ENCODE measurements at regions not wholly inside any gene's neighbourhood (a gene's known extent, or its start where the extent isn't known, plus 50 kb on each side); places are given as distances from the start of the nearest gene placed in this dataset.

- no peak overlapping the region for H3K4me3 ChIP-seq
- H3K36me3 ChIP-seq (ENCODE audit: insufficient read depth, low read length) = no peaks in the 10 kb centered on the region
- no peak for DNase-seq (ENCODE audit: low read depth, low spot score)
- H3K9me3 ChIP-seq (ENCODE audit: low read depth, low read length) = no peaks in the 10 kb centered on the region
- H3K27ac ChIP-seq = no peak overlapping the region
- TF ChIP-seq POLR2AphosphoS5 (IDR thresholded peaks at IDR 0.05; ENCODE audit: borderline replicate concordance, low read depth, low read length) = no peak
- no peak for TF ChIP-seq EZH2 (IDR thresholded peaks at IDR 0.05)
- TF ChIP-seq FOXP2 (optimal IDR thresholded peaks at IDR 0.05; ENCODE audit: control extremely low read depth, extremely low read length, insufficient read depth) = no peak
- no peak overlapping the region for H3K9ac ChIP-seq (ENCODE audit: insufficient read length)
Observed at GRCh38 chr2:176466918-176467452, 197.7 kb downstream of the MTX2 start.

- Histone ChIP-seq H3K9ac (ENCODE audit: insufficient read length) (no peak overlapping the region), H3K36me3 (ENCODE audit: insufficient read depth, low read length) (no peaks in the 10 kb centered on the region), H3K27ac (no peak overlapping the region), H3K9me3 (ENCODE audit: low read depth, low read length) (no peaks in the 10 kb centered on the region), H3K4me3 (no peak overlapping the region)
- no peak for TF ChIP-seq POLR2AphosphoS5 (IDR thresholded peaks at IDR 0.05; ENCODE audit: borderline replicate concordance, low read depth, low read length)
- no peak for DNase-seq (ENCODE audit: low read depth, low spot score)
Observed at GRCh38 chr2:176467595-176467994, 198.4 kb downstream of the MTX2 start.

DNA sequence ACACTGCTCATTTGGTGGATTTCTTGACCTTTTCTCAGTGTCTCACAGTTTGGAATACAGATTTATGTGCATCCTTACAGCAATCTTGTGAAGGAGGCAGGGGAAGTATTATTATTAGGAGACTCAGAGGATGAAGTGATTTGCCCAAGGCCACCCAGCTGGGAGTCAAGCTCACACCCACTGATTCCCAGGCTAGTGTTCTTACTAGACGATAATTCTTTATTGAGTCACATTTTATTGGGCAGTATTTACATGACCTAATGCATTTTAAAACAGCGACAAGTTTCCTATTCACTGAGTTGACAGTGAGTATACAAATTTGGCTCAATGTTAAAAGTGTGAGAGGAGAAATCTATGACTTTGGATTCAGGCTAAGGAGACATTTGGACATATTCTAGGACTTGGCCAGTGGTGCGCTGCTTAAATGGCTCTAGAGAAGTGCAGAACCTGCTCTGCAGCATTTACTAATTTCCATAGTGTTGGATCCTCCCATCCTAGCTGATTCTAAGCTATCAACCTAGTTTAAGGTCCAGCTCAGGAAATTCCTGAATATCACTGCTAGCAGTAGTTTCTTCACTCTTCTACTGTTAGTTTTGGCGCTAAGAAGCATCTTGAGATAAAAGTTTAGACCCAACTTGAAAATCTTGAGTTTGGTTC is 199.3 kb downstream of the MTX2 start:
- no peak overlapping the region for H3K27ac ChIP-seq
- no peak overlapping the region for H3K4me3 ChIP-seq
- no peak overlapping the region for H3K9ac ChIP-seq (ENCODE audit: insufficient read length)
- no peak for DNase-seq (ENCODE audit: low read depth, low spot score)
- TF ChIP-seq EZH2 (IDR thresholded peaks at IDR 0.05) = no peak
- no peak for TF ChIP-seq FOXP2 (optimal IDR thresholded peaks at IDR 0.05; ENCODE audit: control extremely low read depth, extremely low read length, insufficient read depth)
- TF ChIP-seq POLR2AphosphoS5 (IDR thresholded peaks at IDR 0.05; ENCODE audit: borderline replicate concordance, low read depth, low read length) = no peak
- H3K9me3 ChIP-seq (ENCODE audit: low read depth, low read length) = no peaks in the 10 kb centered on the region
- H3K36me3 ChIP-seq (ENCODE audit: insufficient read depth, low read length) = no peaks in the 10 kb centered on the region

- DNase-seq (ENCODE audit: low read depth, low spot score) = no peak
- no peak overlapping the region for H3K27ac ChIP-seq
- H3K36me3 ChIP-seq (ENCODE audit: insufficient read depth, low read length) = no peaks in the 10 kb centered on the region
- no peak overlapping the region for H3K4me3 ChIP-seq
- no peak overlapping the region for H3K9ac ChIP-seq (ENCODE audit: insufficient read length)
- no peak for TF ChIP-seq FOXP2 (optimal IDR thresholded peaks at IDR 0.05; ENCODE audit: control extremely low read depth, extremely low read length, insufficient read depth)
- TF ChIP-seq POLR2AphosphoS5 (IDR thresholded peaks at IDR 0.05; ENCODE audit: borderline replicate concordance, low read depth, low read length) = no peak
- no peak for TF ChIP-seq EZH2 (IDR thresholded peaks at IDR 0.05)
- H3K9me3 ChIP-seq (ENCODE audit: low read depth, low read length) = no peaks in the 10 kb centered on the region
Observed at GRCh38 chr2:176470713-176471112, 201.5 kb downstream of the MTX2 start.

DNA sequence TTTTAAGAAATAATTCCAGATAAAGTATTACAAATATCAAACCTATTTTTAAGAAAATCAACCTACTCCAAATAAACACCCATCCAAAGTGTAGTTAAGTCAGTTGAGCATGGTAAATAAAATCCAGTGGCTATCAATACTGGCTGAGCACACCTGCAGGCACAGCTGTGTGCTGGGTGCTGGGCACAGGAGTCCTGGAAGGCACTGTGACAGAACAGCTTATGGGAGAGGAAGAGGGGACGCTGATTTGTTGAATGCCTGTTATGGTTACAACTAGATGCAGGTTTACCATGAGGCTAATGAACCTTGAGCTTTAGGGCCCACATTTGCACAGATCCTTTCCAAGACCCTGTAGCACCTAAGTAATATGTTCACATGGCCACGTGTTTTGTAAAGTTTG is 202.7 kb downstream of the MTX2 start:
- no peak for DNase-seq (ENCODE audit: low read depth, low spot score)
- Histone ChIP-seq H3K4me3 (no peak overlapping the region), H3K9ac (ENCODE audit: insufficient read length) (no peak overlapping the region), H3K36me3 (ENCODE audit: insufficient read depth, low read length) (no peaks in the 10 kb centered on the region), H3K9me3 (ENCODE audit: low read depth, low read length) (no peaks in the 10 kb centered on the region), H3K27ac (no peak overlapping the region)
- TF ChIP-seq POLR2AphosphoS5 (IDR thresholded peaks at IDR 0.05; ENCODE audit: borderline replicate concordance, low read depth, low read length) = no peak
- no peak for TF ChIP-seq EZH2 (IDR thresholded peaks at IDR 0.05)
- no peak for TF ChIP-seq FOXP2 (optimal IDR thresholded peaks at IDR 0.05; ENCODE audit: control extremely low read depth, extremely low read length, insufficient read depth)

GRCh38 chr2:176473177-176473576 is 203.9 kb downstream of the MTX2 start:
- TF ChIP-seq EZH2 (IDR thresholded peaks at IDR 0.05) (no peak), POLR2AphosphoS5 (IDR thresholded peaks at IDR 0.05; ENCODE audit: borderline replicate concordance, low read depth, low read length) (no peak), FOXP2 (optimal IDR thresholded peaks at IDR 0.05; ENCODE audit: control extremely low read depth, extremely low read length, insufficient read depth) (no peak)
- H3K36me3 ChIP-seq (ENCODE audit: insufficient read depth, low read length) = no peaks in the 10 kb centered on the region
- DNase-seq (ENCODE audit: low read depth, low spot score) = no peak
- H3K9ac ChIP-seq (ENCODE audit: insufficient read length) = no peak overlapping the region
- no peaks in the 10 kb centered on the region for H3K9me3 ChIP-seq (ENCODE audit: low read depth, low read length)
- no peak overlapping the region for H3K4me3 ChIP-seq
- H3K27ac ChIP-seq = no peak overlapping the region

GRCh38 chr2:176473851-176474250 is 204.6 kb downstream of the MTX2 start:
- H3K9me3 ChIP-seq (ENCODE audit: low read depth, low read length) = no peaks in the 10 kb centered on the region
- H3K27ac ChIP-seq = no peak overlapping the region
- H3K9ac ChIP-seq (ENCODE audit: insufficient read length) = no peak overlapping the region
- no peak overlapping the region for H3K4me3 ChIP-seq
- DNase-seq (ENCODE audit: low read depth, low spot score) = no peak
- H3K36me3 ChIP-seq (ENCODE audit: insufficient read depth, low read length) = no peaks in the 10 kb centered on the region
- no peak for TF ChIP-seq POLR2AphosphoS5 (IDR thresholded peaks at IDR 0.05; ENCODE audit: borderline replicate concordance, low read depth, low read length)

DNA sequence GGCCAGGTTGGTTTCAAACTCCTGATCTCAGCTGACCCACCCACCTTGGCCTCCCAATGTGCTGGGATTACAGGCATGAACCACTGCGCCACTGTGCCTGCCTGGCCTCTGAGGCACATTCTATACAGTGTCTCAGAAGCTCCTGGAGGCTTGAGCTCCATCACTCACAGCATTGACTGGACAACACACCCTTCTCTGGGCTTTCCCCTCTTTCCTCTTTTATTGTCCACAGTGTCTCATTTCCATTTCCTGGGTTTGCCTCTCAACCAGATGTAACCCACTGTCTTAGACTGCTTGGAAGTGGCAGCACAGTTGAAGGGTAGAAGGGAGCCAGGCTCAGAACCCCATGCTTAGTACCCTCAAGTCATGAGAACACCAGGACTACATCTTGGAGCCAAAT is 208.1 kb downstream of the MTX2 start:
- TF ChIP-seq EZH2 (IDR thresholded peaks at IDR 0.05) (no peak), FOXP2 (optimal IDR thresholded peaks at IDR 0.05; ENCODE audit: control extremely low read depth, extremely low read length, insufficient read depth) (no peak), POLR2AphosphoS5 (IDR thresholded peaks at IDR 0.05; ENCODE audit: borderline replicate concordance, low read depth, low read length) (no peak)

GRCh38 chr2:176479961-176480360 is 210.7 kb downstream of the MTX2 start:
- Histone ChIP-seq H3K9me3 (ENCODE audit: low read depth, low read length) (no peaks in the 10 kb centered on the region), H3K36me3 (ENCODE audit: insufficient read depth, low read length) (no peaks in the 10 kb centered on the region), H3K9ac (ENCODE audit: insufficient read length) (no peak overlapping the region), H3K27ac (no peak overlapping the region), H3K4me3 (no peak overlapping the region)
- TF ChIP-seq POLR2AphosphoS5 (IDR thresholded peaks at IDR 0.05; ENCODE audit: borderline replicate concordance, low read depth, low read length) (no peak), EZH2 (IDR thresholded peaks at IDR 0.05) (no peak), FOXP2 (optimal IDR thresholded peaks at IDR 0.05; ENCODE audit: control extremely low read depth, extremely low read length, insufficient read depth) (no peak)
- DNase-seq (ENCODE audit: low read depth, low spot score) = no peak

More for the DNA sequence above, 208.1 kb downstream of the MTX2 start:
- no peak overlapping the region for H3K4me3 ChIP-seq
- no peak overlapping the region for H3K9ac ChIP-seq (ENCODE audit: insufficient read length)
- H3K9me3 ChIP-seq (ENCODE audit: low read depth, low read length) = no peaks in the 10 kb centered on the region
- DNase-seq (ENCODE audit: low read depth, low spot score) = no peak
- no peaks in the 10 kb centered on the region for H3K36me3 ChIP-seq (ENCODE audit: insufficient read depth, low read length)
- H3K27ac ChIP-seq = no peak overlapping the region
